ENCODE measurements at regions not wholly inside any gene's neighbourhood (a gene's known extent, or its start where the extent isn't known, plus 50 kb on each side); places are given as distances from the start of the nearest gene placed in this dataset.

DNA sequence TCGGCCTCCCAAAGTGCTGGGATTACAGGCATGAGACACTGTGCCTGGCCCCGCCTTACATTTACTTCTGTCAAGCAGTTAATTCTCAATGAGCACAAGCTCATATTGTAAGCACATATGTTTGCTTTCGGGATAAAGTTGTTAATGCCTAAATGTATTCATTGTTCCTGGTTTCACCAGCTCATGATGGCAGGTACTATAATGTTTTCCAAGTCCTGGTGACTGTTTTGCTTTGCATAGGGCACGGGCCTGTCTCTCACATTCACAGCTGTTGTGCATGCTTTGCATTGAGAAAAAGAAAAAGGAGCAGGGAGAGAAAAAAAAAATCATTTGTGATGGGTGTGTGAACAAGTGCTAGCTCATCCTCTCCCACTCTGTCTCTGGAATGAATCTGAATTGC, 661.2 kb upstream of the TENM3 start:
- DNase-seq (no peak), ATAC-seq (no peak)
- no peaks in the 10 kb centered on the region for H3K4me1 ChIP-seq
- H3K36me3 ChIP-seq = no peaks in the 10 kb centered on the region
- no peak overlapping the region for H3K27ac ChIP-seq
- intact Hi-C loops (cut with DNase I) = no loop called here
- H3K27me3 ChIP-seq = no peaks in the 10 kb centered on the region
- no peak overlapping the region for H3K4me3 ChIP-seq
- no peak for TF ChIP-seq CTCF (IDR thresholded peaks at IDR 0.05)
- no peaks in the 10 kb centered on the region for H3K9me3 ChIP-seq

DNA sequence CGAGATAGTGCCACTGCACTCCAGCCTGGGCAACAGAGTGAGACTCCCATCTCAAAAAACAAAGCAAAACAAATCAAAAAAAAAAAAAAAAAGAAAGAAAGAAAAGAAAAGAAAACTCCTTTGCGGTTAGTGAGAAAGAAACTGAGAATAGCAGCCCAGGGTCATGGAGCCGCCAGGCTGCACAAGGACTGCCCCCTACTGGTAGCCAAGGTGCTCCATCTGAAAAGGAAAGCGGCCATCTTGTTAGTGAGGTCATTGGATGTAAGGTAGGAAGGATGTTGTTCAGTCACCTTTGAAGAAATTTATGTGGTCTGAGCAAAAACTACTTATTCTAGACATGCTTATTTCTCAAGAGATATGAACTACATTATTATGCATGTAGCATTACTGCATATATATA, 660.6 kb upstream of the TENM3 start:
- no peak for ATAC-seq
- no peak for DNase-seq
- no peak overlapping the region for H3K4me3 ChIP-seq
- no peak for TF ChIP-seq CTCF (IDR thresholded peaks at IDR 0.05)
- H3K4me1 ChIP-seq = no peaks in the 10 kb centered on the region
- intact Hi-C loops (cut with DNase I) = no loop called here
- H3K9me3 ChIP-seq = no peaks in the 10 kb centered on the region
- no peaks in the 10 kb centered on the region for H3K27me3 ChIP-seq
- no peak overlapping the region for H3K27ac ChIP-seq
- H3K36me3 ChIP-seq = no peaks in the 10 kb centered on the region

DNA sequence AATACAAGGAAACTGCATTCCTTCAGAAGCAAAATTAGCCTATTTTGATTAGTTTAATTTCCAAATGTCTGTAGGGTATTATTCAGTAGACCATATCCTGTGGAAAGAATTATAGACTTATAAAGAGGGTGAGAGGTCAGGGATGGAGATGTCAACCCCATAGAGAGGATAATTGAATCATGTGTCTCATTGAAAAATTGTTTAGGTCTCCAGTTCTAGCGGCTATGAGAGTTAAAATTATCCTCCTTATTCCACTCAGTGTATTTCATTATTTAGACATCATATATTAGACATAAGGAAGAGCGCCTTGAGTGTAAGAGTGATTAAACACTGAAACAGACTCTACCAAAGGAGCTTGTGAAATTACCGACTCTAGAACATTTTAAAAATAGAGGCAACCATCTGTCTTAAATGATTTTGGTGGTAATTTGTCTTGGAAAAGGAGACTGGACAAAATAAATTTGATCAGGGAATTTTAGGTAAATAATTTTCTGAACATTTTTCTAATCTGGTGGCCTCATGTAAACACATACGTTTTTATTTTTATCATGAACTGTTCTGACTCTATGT, 654.4 kb upstream of the TENM3 start:
- DNase-seq = no peak
- no peaks in the 10 kb centered on the region for H3K36me3 ChIP-seq
- H3K4me1 ChIP-seq = no peaks in the 10 kb centered on the region
- TF ChIP-seq CTCF (IDR thresholded peaks at IDR 0.05) = no peak
- H3K27me3 ChIP-seq = no peaks in the 10 kb centered on the region
- intact Hi-C loops (cut with DNase I) = no loop called here
- H3K4me3 ChIP-seq = no peak overlapping the region
- no peak overlapping the region for H3K27ac ChIP-seq
- H3K9me3 ChIP-seq = no peaks in the 10 kb centered on the region
- ATAC-seq = no peak

DNA sequence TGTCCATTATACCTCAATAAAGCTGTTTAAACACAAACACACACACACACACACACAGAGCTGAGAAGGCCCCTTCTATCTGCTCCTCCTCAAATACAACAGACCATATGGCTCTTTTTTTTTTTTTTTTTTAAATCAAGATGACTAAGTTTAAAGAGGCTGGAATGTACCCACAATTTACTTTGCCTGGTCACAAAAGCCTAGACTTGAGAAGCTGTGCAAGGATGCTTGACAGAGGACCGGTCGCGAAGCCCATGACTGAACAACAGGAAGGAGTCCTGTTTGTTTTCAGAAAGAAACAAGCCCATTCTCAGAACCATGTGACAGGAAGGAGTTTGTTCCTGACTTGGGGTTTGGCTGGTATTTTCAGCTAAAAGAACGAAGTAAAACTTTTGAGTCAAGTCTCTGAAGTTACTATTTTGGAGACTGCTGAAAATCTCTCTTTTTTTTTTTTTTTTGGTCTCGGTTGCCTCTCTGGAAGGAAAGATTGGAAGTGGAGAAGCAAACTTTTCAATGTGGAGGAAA, 650.9 kb upstream of the TENM3 start:
- H3K36me3 ChIP-seq = no peaks in the 10 kb centered on the region
- H3K4me1 ChIP-seq = no peaks in the 10 kb centered on the region
- intact Hi-C loops (cut with DNase I) = no loop called here
- H3K9me3 ChIP-seq = no peaks in the 10 kb centered on the region
- H3K27ac ChIP-seq = no peak overlapping the region
- ATAC-seq = no peak
- DNase-seq = no peak
- TF ChIP-seq CTCF (IDR thresholded peaks at IDR 0.05) = no peak
- H3K4me3 ChIP-seq = no peak overlapping the region
- no peaks in the 10 kb centered on the region for H3K27me3 ChIP-seq

- Histone ChIP-seq H3K27ac (no peak overlapping the region), H3K27me3 (no peaks in the 10 kb centered on the region), H3K4me1 (no peaks in the 10 kb centered on the region), H3K36me3 (no peaks in the 10 kb centered on the region), H3K9me3 (no peaks in the 10 kb centered on the region), H3K4me3 (no peak overlapping the region)
- DNase-seq = no peak
- intact Hi-C loops (cut with DNase I) = no loop called here
- no peak for TF ChIP-seq CTCF (IDR thresholded peaks at IDR 0.05)
- ATAC-seq = no peak
Observed at GRCh38 chr4:181593703-181594102, 649.5 kb upstream of the TENM3 start.

DNA sequence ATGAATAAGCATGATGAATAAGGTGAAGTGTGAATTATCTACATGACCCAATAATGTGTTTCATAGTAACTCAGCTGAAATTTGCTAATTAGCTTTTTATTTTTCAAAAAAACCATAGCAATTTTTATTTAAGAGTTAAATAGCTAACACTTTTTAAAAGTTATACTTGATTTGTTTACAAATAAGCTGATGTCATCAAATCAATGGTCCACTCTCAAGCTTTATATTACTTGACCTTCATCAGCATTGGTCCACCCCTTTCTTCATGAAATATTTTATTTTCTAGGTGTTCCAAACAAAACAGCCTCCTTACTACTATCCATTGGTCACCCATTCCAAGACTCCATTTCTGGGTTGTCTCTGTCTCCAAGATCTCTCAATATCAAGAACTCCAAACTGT, 649.0 kb upstream of the TENM3 start:
- H3K4me3 ChIP-seq = no peak overlapping the region
- no peaks in the 10 kb centered on the region for H3K4me1 ChIP-seq
- H3K27me3 ChIP-seq = no peaks in the 10 kb centered on the region
- no peaks in the 10 kb centered on the region for H3K36me3 ChIP-seq
- DNase-seq = no peak
- no peak for TF ChIP-seq CTCF (IDR thresholded peaks at IDR 0.05)
- no peak for ATAC-seq
- intact Hi-C loops (cut with DNase I) = no loop called here
- H3K27ac ChIP-seq = no peak overlapping the region
- H3K9me3 ChIP-seq = no peaks in the 10 kb centered on the region
